ENCODE measurements at regions not wholly inside any gene's neighbourhood (a gene's known extent, or its start where the extent isn't known, plus 50 kb on each side); places are given as distances from the start of the nearest gene placed in this dataset.
A peak's percentile ranks its signal among the peaks of the same experiment; 100 is the strongest.

DNA sequence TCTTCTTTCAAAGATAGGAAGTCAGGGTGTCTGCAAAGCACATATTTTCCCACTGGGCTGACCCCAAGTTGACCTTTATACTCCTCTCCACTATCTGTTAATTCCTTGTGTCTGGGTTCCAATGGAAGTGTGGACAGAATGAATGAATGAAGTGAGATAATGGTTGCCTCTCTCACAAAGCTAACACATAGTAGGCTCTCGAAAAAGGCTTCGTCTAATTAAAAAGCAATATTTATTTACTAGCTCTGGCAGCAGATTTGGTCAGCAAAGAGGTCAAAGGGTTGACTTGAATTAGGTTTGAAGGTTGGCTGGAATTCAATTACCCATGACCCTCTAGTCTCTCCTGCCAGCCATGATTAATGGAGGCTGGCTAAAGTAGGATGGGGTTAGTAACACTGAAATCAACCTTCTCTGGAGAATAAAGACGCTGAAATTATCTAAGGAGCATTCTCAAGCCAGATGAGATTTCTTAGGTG is 280.3 kb upstream of the KLF3 start (continued):
- TF ChIP-seq ESRRA (IDR thresholded peaks at IDR 0.05; ENCODE audit: borderline replicate concordance, low read depth): peak; percentile 63
- TF ChIP-seq CXXC5 (CRISPR knock-in tag; IDR thresholded peaks at IDR 0.05): peak; percentile 27; the same call in 1 of the 2 replicates
- TF ChIP-seq SMC3 (conservative IDR thresholded peaks at IDR 0.05; ENCODE audit: insufficient read depth, low read depth, low read length): no peak
- TF ChIP-seq, protein P1, sequence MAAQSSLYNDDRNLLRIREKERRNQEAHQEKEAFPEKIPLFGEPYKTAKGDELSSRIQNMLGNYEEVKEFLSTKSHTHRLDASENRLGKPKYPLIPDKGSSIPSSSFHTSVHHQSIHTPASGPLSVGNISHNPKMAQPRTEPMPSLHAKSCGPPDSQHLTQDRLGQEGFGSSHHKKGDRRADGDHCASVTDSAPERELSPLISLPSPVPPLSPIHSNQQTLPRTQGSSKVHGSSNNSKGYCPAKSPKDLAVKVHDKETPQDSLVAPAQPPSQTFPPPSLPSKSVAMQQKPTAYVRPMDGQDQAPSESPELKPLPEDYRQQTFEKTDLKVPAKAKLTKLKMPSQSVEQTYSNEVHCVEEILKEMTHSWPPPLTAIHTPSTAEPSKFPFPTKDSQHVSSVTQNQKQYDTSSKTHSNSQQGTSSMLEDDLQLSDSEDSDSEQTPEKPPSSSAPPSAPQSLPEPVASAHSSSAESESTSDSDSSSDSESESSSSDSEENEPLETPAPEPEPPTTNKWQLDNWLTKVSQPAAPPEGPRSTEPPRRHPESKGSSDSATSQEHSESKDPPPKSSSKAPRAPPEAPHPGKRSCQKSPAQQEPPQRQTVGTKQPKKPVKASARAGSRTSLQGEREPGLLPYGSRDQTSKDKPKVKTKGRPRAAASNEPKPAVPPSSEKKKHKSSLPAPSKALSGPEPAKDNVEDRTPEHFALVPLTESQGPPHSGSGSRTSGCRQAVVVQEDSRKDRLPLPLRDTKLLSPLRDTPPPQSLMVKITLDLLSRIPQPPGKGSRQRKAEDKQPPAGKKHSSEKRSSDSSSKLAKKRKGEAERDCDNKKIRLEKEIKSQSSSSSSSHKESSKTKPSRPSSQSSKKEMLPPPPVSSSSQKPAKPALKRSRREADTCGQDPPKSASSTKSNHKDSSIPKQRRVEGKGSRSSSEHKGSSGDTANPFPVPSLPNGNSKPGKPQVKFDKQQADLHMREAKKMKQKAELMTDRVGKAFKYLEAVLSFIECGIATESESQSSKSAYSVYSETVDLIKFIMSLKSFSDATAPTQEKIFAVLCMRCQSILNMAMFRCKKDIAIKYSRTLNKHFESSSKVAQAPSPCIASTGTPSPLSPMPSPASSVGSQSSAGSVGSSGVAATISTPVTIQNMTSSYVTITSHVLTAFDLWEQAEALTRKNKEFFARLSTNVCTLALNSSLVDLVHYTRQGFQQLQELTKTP (IDR thresholded peaks at IDR 0.05; ENCODE audit: low read depth in 1 of 2, partially characterized antibody in 2 of 2): peak in 1 of 2 experiments; percentile 35
- 0 out of 4 replicates have a peak, but pooled peaks of 1 of the 2 experiments have one; percentile 21 for TF ChIP-seq ARNT (IDR thresholded peaks at IDR 0.05)
- TF ChIP-seq, protein P2, sequence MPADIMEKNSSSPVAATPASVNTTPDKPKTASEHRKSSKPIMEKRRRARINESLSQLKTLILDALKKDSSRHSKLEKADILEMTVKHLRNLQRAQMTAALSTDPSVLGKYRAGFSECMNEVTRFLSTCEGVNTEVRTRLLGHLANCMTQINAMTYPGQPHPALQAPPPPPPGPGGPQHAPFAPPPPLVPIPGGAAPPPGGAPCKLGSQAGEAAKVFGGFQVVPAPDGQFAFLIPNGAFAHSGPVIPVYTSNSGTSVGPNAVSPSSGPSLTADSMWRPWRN (IDR thresholded peaks at IDR 0.05; ENCODE audit: low read depth): peak; percentile 62; the same call in 1 of the 2 replicates
- 0 out of 2 replicates have a peak, but pooled peaks have one; percentile 35 for TF ChIP-seq FOXM1 (IDR thresholded peaks at IDR 0.05; ENCODE audit: low read depth)
- no peak for TF ChIP-seq FOXM1 (CRISPR knock-in tag; IDR thresholded peaks at IDR 0.05; ENCODE audit: low read depth)
- TF ChIP-seq, protein P3, sequence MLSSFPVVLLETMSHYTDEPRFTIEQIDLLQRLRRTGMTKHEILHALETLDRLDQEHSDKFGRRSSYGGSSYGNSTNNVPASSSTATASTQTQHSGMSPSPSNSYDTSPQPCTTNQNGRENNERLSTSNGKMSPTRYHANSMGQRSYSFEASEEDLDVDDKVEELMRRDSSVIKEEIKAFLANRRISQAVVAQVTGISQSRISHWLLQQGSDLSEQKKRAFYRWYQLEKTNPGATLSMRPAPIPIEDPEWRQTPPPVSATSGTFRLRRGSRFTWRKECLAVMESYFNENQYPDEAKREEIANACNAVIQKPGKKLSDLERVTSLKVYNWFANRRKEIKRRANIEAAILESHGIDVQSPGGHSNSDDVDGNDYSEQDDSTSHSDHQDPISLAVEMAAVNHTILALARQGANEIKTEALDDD (IDR thresholded peaks at IDR 0.05): peak; percentile 27; the same call in 1 of the 2 replicates
- TF ChIP-seq NR4A1 (CRISPR knock-in tag; IDR thresholded peaks at IDR 0.05): no peak
- TF ChIP-seq NR4A1 (tag; IDR thresholded peaks at IDR 0.05): peak; percentile 87
- TF ChIP-seq NR2C2 (CRISPR knock-in tag; IDR thresholded peaks at IDR 0.05): no peak
- peak; percentile 87 for TF ChIP-seq NR2C2 (tag; IDR thresholded peaks at IDR 0.05)
- 0 out of 2 replicates have a peak, but pooled peaks have one; percentile 31 for TF ChIP-seq ZNF311 (CRISPR knock-in tag; IDR thresholded peaks at IDR 0.05)
- TF ChIP-seq SMARCA4 (IDR thresholded peaks at IDR 0.05): peak; percentile 50; the same call in 1 of the 2 replicates
- peak; percentile 55; the same call in 1 of the 2 replicates for TF ChIP-seq TEAD2 (tag; IDR thresholded peaks at IDR 0.05)
- TF ChIP-seq ETV1 (tag; conservative IDR thresholded peaks at IDR 0.05; ENCODE audit: low read depth): 0 out of 2 replicates have a peak, but pooled peaks have one; percentile 12
- TF ChIP-seq TEAD1 (CRISPR knock-in tag; IDR thresholded peaks at IDR 0.05): 0 out of 4 replicates have a peak, but pooled peaks of 1 of the 2 experiments have one; percentile 17
- TF ChIP-seq, protein P4, sequence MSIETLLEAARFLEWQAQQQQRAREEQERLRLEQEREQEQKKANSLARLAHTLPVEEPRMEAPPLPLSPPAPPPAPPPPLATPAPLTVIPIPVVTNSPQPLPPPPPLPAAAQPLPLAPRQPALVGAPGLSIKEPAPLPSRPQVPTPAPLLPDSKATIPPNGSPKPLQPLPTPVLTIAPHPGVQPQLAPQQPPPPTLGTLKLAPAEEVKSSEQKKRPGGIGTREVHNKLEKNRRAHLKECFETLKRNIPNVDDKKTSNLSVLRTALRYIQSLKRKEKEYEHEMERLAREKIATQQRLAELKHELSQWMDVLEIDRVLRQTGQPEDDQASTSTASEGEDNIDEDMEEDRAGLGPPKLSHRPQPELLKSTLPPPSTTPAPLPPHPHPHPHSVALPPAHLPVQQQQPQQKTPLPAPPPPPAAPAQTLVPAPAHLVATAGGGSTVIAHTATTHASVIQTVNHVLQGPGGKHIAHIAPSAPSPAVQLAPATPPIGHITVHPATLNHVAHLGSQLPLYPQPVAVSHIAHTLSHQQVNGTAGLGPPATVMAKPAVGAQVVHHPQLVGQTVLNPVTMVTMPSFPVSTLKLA (conservative IDR thresholded peaks at IDR 0.05): peak in 1 of 2 experiments; percentile 26; a peak in 1 of 4 replicates
- TF ChIP-seq, protein P5, sequence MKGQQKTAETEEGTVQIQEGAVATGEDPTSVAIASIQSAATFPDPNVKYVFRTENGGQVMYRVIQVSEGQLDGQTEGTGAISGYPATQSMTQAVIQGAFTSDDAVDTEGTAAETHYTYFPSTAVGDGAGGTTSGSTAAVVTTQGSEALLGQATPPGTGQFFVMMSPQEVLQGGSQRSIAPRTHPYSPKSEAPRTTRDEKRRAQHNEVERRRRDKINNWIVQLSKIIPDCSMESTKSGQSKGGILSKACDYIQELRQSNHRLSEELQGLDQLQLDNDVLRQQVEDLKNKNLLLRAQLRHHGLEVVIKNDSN (CRISPR knock-in tag; IDR thresholded peaks at IDR 0.05): no peak
- 0 out of 2 replicates have a peak, but pooled peaks have one; percentile 27 for TF ChIP-seq SMARCC2 (IDR thresholded peaks at IDR 0.05; ENCODE audit: low read depth)

All from K562 (cell line).